ENCODE measurements at regions not wholly inside any gene's neighbourhood (a gene's known extent, or its start where the extent isn't known, plus 50 kb on each side); places are given as distances from the start of the nearest gene placed in this dataset.
A peak's percentile ranks its signal among the peaks of the same experiment; 100 is the strongest.

DNA sequence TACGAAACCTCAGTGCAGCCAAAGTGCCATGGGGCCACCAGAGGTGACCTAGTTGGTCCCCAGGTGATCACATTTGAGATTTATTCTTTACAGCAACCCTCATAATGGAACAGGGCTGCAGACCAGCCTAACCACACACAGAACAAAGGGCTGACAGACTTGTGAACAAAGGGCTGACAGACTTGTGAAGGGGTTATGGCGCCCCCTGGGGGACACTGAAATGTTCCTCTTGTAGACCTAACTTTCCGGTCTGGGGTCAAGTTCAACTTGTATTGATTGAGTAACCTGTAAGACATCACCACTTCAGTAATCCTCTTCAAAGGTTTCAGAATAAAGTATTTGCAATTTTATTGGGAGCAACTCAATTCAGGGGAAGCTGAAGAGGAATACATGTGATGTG, 175.9 kb upstream of the RPS6KA3 start:
- peak; percentile 25 to 94 (median 73) for DNase-seq
- intact Hi-C loops (cut with DNase I), result loop anchor here (2.0 to 10.0 kb wide), 2 partner anchors 190 to 538 kb away; no protein-coding TSS in a partner anchor

- intact Hi-C loops (cut with DNase I), result loop anchor here (10.0 kb wide), 1 partner anchor 536 kb away; no protein-coding TSS in a partner anchor
- no peak for DNase-seq
Observed at GRCh38 chrX:20441123-20441522, 174.4 kb upstream of the RPS6KA3 start.

DNA sequence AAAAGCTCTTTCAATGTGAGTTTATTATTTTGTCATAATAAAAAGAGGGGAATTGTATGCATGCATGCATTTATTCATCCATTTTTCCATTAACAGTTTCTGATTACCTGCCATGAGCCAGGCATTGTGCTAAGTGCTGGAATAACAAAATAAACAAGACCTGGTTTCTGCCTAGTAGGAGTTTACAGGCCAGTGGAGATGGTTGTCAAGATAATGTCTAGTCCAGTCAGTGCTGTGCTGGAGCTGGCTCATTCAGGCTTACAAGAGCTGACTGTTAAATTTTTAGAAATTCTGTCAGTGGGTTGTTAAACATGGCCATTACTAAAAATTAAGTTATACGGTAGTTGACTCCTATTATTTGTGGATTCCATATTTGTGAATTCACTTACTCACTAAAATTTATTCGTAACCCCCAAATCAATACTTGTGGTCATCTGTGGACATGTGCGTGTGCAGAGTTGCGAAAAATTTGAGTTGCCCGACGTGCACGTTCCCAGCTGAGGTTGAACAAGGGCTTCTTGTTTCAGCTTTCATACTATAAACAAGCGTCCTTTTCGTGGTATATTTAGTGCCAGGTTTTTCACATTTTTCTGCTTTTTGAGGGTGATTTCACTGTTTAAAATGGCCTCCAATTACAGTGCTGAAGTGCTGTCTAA, 172.3 kb upstream of the RPS6KA3 start:
- DNase-seq, result no peak
- intact Hi-C loops (cut with DNase I), result no loop called here

DNA sequence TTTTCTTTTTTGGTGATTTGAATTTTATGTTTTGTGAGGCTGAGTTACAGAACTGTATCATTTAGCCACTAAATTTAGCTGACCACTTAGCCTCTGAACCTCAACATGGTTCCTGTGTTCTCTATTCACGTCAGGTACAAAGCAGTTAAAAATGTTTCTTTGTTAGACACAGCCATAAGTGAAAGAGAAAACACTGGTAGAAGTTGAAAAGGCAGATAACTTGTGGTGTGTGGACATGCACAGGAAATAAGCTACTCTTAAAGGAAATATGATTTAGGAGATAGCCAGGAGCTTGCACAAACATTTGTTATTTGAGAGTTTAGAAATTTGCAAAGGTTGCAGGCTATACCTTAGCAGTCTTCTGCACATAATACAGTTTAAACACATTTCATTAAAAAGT, 171.0 kb upstream of the RPS6KA3 start:
- intact Hi-C loops (cut with DNase I), result no loop called here
- no peak for DNase-seq

DNA sequence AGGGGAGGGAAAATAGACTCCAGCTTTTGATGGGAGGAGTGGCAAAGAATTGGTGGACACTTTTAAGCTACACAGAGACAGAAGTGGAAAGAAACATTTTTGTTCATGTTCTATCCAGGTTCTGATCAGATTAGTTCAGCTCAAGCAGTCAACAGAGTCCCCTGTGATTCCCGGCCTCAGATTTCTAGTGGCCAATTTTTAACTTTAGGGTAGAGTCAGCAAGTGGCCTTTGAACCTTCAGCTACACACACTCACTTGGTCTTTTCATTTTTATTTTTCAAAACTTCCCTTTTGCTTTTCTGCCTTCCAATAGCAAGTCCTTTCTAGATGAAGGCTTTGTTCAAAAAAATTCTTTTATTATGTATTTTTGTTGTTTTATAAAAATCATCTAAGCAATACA, 169.2 kb upstream of the RPS6KA3 start:
- DNase-seq, result no peak
- intact Hi-C loops (cut with DNase I), result no loop called here

GRCh38 chrX:20434986-20435385, 168.3 kb upstream of the RPS6KA3 start:
- intact Hi-C loops (cut with DNase I), result no loop called here
- no peak for DNase-seq

- no peak for DNase-seq
- intact Hi-C loops (cut with DNase I), result no loop called here
Observed at GRCh38 chrX:20433388-20433775, 166.7 kb upstream of the RPS6KA3 start.

- intact Hi-C loops (cut with DNase I), result no loop called here
Observed at GRCh38 chrX:20432746-20433387, 166.2 kb upstream of the RPS6KA3 start.

GRCh38 chrX:20432048-20432447, 165.3 kb upstream of the RPS6KA3 start:
- intact Hi-C loops (cut with DNase I), result no loop called here
- DNase-seq, result no peak

More at GRCh38 chrX:20432746-20433387, 166.2 kb upstream of the RPS6KA3 start:
- no peak for DNase-seq

- intact Hi-C loops (cut with DNase I), result no loop called here
- DNase-seq, result no peak
Observed at GRCh38 chrX:20431486-20431885, 164.8 kb upstream of the RPS6KA3 start.

DNA sequence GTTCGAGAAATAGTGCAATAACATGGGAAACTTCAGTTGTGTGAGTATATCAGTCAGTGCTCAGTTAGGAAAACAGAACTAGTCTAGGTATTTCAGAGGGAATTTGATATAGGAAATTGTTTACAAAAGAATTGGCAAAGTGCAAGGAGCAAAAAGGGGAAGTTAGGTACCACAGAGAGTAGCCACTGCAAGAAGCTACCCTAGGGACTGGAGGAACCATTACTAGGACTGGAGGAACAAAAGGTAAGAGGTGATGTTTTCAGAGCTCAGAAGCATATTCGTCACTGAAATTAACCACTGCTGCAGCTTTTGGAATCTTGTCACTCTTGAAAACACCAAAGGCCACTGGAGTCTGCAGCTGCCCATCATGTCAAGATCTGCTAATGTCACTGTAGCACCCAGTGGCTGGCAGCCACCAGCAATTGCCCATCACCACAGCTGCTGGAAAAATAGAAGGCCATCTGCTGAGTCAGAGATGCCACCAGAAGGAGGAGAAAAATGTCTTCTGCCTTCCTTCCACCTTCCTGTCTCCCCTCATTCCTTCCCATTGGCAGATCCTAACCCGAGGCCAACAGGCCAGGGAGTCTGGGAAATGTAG, 160.6 kb upstream of the RPS6KA3 start:
- intact Hi-C loops (cut with DNase I), result no loop called here
- DNase-seq, result no peak

- no peak for DNase-seq
- intact Hi-C loops (cut with DNase I), result no loop called here
Observed at GRCh38 chrX:20421697-20422096, 155.0 kb upstream of the RPS6KA3 start.

- intact Hi-C loops (cut with DNase I), result no loop called here
- DNase-seq, result no peak
Observed at GRCh38 chrX:20421275-20421674, 154.6 kb upstream of the RPS6KA3 start.

- DNase-seq, result no peak
- intact Hi-C loops (cut with DNase I), result no loop called here
Observed at GRCh38 chrX:20420058-20420457, 153.3 kb upstream of the RPS6KA3 start.

- intact Hi-C loops (cut with DNase I), result no loop called here
- no peak for DNase-seq
Observed at GRCh38 chrX:20418379-20419150, 151.9 kb upstream of the RPS6KA3 start.

- intact Hi-C loops (cut with DNase I), result no loop called here
- no peak for DNase-seq
Observed at GRCh38 chrX:20414762-20415445, 148.2 kb upstream of the RPS6KA3 start.

DNA sequence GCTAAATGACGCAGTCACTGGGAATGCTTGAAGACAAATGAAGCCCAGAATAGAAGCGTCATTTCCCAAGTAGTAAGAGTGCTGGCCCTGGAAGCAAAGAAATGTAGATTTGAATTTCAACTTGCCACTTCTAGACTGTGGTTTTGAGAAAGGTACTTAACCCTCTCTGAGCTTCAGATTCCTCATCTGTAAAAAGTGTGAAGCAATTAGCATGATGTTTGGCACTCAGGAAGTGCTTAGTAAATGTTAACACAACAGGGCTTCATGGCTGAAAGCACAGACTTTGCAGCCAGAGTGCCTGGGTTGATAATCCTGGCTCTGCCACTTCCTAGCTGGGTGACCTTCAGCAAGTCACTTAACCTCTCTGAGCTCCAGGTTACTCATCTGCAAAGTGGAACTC, 147.4 kb upstream of the RPS6KA3 start:
- DNase-seq, result no peak
- intact Hi-C loops (cut with DNase I), result no loop called here

- no peak for DNase-seq
- intact Hi-C loops (cut with DNase I), result no loop called here
Observed at GRCh38 chrX:20412871-20413486, 146.3 kb upstream of the RPS6KA3 start.

DNA sequence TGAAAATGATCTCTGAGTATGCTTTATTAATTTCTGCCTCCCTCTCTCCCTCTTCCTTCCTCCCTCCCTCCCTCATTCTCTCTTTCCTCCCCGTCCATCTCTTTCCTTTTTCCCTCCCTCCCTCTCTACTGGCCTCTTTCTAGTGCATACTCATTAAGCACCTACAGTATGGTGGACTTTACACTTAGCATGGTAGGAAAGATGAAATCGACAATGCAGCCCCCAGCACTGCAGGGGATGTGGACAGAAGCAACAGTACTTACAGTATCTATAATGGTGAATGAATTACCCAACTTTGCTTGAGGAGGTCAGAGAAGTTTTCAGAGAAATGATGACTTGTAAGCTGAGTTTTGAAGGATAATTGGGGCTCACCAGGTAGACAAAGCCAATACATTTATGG, 143.8 kb upstream of the RPS6KA3 start:
- intact Hi-C loops (cut with DNase I), result no loop called here
- no peak for DNase-seq

DNA sequence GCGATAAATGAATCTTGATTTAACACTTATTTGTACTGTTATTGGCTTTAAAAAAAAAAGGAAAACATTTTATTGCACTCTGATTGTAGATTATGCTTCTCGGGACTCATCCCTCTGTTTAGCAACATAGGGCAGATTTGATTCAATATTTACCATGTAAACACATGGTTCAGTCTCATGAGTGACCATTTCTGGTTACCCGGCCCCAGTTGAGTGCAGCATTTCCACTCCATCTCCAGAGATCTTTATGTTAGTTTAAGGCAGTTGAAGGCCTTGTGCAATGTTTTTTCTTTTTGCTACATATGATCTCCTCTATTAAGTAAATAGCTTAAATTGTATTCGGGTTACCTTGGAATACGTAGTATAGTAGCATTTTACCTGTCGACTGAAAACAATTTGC, 143.3 kb upstream of the RPS6KA3 start:
- intact Hi-C loops (cut with DNase I), result no loop called here
- DNase-seq, result no peak

All from posterior cingulate gyrus (tissue), 11 donors.